ENCODE measurements at regions not wholly inside any gene's neighbourhood (a gene's known extent, or its start where the extent isn't known, plus 50 kb on each side); places are given as distances from the start of the nearest gene placed in this dataset.
"Not testable (repeated sequence)": the region's sequence is repeated elsewhere in the genome, so short reads cannot be mapped to it uniquely, and the experiment has no call there.

DNA sequence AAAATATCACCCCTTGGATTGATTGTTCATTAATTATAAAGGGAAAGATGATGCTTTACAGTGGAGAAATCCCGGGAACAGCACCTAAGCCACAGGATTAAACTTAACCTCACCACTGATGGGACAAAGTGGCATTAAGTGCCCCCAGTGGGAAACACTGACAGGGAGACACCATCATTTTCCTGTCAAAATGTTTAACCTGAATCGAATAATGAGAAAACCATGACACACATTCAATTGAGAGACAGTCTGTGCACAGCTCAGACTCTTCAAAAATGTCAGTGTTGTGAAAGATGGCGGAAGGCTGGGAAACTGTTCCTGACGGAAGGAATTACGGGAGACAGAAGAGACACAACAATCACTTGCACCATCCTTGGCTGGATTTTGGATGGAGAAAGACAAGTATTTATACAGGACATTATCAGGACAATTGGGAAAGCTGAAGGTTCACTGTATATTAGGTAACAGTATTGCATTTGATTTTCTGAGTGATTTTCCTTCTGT, 111.8 kb upstream of the ASB18 start:
- DNase-seq (ENCODE audit: low read depth), result no peak

DNA sequence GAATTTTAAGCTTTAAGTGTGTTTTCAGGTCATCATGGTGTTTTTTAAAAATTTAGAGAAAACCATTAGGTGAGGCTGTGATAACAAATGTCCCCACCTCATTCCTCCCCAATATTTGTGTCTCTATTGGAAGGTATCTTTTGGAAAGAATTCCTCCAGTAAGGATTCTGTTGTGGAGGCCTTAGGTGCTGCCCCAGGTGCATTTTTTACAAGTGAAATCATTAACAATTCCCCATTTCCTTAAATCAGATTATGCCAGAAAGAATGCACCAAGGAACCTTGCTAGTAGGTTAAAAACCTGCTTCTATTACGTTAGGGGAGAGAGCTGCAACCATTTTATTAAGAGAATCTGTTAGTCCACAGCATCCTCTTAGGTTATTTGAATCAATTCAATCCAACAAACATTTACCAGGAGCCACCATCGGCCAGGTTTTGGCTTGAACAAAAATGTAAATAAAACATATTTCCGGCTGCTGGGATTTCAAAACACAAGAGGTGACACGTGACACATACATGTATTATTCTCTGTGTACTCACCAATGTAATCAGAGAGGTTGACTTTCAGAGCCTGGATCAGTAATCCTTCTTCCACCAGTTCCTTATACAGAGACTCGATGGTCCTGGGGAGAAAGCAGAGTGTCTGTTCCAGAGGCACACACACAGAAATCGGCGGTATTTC, 112.5 kb upstream of the ASB18 start:
- DNase-seq (ENCODE audit: low read depth), result no peak

DNA sequence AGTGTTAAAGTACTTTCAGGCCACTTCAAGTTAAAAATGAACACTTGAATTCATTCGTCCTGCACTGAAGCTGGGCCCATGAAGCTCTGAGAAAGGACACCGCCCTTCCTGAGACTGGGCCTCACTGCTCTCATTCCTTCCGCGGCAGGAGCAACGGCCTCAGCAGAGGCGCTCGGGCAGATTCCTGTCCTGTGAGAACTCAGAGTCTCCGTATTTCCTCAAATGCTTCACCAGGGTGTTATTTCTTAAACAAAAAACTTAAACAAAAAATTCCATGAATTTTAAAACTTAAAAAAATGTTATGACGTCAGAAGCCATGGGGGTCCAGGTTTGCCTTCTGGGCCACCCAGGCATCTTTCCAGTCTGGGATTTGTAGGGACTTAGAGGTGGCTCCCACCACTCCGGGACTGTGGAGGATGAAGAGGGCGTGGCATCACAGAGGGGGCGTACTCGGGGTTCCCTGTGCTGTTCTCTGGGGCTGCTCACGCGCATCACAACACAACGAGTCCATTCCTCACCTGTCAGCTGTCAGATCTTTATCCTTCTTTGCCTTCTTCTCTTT, 115.9 kb upstream of the ASB18 start:
- DNase-seq (ENCODE audit: low read depth), result no peak

DNA sequence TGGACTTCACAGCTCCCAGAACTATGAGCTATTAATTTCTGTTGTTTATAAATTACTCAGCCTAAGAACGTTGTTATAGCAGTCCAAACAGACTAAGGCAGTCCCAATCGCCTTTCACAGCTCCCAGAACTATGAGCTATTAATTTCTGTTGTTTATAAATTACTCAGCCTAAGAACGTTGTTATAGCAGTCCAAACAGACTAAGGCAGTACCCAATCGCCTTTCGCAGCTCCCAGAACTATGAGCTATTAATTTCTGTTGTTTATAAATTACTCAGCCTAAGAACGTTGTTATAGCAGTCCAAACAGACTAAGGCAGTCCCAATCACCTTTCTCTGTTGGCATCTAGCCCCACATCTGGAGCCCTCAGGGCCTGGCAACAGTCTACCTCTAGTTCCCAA, 117.0 kb upstream of the ASB18 start:
- DNase-seq (ENCODE audit: low read depth), result not testable (repeated sequence)

DNA sequence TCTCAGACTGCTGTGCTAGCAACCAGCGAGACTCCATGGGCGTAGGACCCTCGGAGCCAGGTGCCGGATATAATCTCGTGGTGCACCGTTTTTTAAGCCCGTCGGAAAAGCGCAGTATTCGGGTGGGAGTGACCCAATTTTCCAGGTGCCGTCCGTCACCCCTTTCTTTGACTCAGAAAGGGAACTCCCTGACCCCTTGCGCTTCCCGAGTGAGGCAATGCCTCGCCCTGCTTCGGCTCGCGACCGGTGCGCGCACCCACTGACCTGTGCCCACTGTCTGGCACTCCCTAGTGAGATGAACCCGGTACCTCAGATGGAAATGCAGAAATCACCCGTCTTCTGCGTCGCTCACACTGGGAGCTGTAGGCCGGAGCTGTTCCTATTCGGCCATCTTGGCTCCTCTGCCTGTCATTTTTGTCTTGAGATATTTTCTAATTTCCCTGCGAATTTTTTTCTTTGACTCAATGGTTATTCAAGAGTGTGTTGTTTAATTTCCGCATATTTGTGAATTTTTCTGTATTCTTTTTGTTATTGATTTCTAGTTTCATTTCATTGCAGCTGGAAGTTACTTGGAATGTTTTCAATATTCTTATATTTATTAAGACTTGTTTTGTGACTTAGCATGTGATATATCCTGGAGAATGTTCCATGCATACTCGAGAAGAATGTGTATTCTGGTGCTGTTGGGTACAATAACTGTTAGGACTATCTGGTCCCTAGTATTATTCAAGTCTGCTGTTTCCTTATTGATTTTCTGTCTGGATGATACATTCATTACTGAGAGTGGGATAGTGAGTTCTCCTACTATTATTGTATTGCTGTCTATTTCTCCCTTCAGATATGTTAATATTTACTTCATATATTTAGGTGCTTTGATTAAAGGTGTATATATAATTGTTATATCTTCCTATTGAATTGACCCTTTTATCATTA, 125.3 kb upstream of the ASB18 start:
- not testable (repeated sequence) for DNase-seq (ENCODE audit: low read depth)

DNA sequence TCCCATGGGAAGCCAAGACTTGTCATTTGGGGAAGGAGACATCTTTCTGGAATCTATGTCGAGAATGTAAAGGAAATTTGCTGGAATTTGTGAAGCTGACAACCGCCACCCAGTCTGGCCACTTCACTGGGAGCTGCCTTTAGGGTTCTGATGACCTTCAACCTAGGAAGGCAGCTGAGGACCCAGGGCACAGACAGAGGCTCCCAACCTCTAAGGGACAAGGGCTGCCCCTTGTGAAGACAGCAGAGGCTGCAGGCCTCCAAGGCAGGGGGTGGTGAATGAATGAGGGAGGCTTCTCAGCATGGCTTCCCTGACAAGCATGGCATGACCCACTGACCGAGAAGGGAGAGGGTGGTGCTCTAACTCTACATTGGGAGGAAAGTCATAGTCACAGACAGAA, 128.9 kb upstream of the ASB18 start:
- DNase-seq (ENCODE audit: low read depth), result no peak

DNA sequence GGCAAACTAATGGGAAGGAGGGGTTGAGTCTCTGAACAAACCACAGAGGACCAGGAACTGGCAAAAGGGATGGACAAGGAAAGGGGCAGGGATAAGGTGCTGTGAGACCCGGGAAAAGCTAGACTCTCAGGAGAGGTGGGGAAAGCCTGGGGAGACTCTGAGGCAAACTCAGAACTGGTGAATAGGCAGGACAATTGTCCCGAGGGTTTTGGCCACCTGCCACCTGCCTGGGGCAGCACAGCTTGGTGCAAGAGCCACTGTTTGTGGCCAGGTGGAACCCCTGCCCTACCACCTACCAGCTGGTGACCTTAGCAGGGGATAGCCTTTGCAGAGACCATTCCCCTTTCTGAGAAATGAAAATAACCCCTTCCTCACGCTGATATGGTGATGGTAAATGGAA, 129.4 kb upstream of the ASB18 start:
- DNase-seq (ENCODE audit: low read depth), result no peak

DNA sequence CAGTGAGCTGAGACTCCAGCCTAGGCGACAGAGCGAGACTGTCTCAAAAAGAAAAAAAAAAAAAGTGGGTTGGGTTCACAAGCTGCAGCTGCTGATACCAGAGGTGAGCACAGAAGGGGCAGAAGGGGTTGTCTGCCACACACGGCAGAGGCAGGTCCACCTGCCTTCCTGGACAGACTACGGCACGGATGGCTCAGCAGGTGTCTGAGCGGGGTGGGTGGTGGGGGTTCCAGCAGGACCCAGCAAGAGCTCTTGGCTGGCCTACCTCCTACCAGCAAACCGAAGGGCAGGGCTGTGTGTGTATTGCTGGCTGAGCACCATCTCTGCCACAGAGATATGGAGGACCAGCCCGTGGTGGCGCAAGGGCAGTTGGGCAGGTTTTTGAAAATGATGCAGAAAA, 130.4 kb upstream of the ASB18 start:
- no peak for DNase-seq (ENCODE audit: low read depth)

DNA sequence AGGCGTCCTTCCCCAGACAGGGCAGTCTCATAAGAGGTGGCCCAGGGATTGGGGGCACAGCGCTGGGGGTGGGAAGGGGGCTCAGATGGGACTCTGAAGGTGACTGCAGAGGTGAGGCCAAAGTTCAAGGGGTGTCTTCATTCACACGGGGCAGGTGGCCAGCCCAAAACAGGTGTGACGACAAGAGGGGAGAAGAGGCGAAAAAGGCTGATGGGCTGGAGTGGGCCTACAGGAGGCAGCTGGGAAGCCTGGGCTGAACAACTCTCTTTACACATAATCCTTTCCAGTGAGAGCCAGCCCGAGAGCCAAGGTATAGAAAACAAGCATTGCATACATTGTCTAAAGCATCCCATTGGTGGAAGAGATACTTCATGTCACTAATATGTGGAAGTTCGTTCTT, 130.9 kb upstream of the ASB18 start:
- no peak for DNase-seq (ENCODE audit: low read depth)

DNA sequence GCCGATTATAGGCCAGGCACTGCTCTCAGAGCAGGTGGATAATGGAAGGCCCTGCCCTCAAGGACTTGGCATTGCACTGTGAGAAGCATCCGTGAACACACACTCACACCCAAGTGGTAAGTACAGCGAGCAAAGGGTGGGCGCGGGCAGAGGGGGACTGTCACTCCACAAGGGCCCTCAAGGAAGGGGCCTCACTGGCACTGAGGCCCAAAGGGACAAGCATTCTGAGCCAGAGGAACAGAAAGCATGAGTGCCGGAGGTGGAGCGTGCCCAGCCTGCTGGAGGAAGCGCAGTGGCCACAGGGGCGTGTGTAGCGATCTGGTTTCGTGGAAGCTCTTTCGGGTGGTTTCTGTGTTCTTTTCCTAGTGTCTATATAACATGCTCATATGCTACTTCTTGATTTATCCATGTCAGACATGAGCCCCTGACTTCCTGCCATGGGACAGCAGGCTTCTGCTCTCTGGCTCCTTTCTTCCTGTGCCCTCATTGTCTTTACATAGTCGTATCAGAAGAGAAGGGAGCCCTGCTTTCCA, 132.7 kb upstream of the ASB18 start:
- DNase-seq (ENCODE audit: low read depth), result no peak

DNA sequence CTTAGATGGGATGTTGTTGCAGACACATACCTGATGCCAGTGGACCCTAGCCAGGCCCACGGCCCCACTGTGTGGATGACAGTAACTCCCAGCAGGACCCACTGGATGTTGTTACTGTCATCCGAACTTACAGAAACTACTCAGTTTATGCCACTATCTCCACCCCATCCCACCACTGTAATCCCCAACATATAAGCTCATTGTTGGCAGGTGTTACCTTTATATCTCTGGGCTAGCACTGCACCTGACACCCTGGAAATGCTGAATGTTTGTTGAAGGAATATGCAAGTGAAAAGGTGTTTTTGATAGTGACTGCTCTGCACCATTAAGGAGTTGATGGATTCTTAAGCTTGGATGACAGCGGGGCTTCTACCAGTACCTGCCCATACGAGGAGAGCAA, 133.5 kb upstream of the ASB18 start:
- no peak for DNase-seq (ENCODE audit: low read depth)

DNA sequence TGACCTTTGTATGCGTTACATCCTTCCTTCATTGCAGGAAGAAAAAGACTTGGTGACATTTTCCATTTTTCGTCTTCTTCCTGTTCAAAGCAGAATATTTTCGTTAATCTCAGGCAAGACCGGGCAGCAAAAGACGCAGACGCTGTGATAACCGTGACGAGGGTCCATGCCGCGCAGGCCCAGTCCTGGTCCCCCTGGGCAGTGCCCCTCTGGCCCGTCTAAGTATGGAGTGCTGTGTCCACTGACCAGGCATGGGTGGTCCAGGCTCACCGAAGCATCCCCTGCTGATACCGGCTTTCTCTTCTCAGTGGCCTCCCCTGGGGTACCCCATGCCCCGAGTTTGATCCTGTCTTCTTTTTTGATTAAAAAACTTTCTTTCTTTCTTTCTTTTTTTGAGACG, 135.2 kb upstream of the ASB18 start:
- DNase-seq (ENCODE audit: low read depth), result no peak

DNA sequence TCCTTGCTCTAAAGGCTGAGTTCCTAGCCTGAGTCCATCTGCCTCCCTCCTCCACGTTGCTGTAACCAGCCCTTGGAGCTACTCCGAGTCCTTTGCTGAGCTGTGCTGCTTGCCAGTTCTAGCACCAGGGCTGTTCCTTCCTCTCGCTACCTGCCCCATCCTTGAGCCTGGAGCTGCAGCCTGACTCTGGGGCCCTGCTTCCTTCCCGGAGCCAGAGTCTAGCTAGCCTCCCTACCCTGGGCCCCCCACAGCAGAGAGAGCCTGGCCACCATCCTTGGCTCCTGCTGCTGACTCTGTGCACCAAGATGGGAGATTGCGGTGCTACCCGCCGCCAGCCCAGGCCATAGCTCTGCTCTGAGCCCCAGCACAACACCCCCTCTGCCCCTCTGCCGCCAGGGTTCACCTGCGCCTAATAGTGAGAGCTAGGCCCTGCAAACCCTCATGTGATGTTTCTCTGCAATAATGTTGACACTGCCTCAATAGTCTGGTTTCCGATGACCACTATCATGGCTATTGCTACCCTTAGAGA, 135.9 kb upstream of the ASB18 start:
- no peak for DNase-seq (ENCODE audit: low read depth)

DNA sequence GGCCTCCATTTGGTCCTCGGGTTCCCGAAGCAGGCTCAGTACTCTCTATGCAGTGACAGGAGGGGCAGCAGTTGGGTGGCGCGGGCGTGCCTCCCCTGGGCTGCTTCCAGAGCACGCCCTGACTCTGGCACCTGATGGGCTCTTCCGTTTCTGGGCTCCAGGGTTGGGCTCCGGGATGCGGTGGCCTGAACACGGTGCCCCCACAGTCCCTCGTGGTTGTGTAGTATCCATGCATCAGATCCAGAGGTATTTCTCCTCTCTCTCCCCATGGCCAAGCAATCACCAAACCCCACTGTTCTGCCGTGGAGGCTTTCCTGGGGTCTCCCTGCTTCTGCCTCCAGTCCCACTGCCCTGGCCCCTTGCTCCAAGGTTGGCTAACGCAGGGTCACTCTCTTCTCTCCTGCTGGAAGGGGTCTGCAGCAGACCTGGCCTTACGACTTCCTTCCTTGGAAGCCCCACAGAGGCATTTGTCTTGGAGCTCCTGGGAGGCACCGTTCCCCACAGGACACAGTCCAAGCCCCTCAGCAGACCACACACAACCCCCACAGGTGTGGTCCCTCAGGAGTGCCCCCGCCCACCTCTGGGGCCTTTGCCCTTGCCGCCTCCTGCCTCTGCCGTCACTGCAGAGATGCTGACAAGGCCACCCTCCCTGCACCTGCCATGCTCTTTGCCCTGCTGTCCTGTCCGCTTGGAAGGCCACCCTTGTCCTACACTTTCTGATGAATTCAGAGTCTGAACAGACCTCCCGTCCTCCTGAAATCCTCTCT, 136.6 kb upstream of the ASB18 start:
- DNase-seq (ENCODE audit: low read depth), result no peak

DNA sequence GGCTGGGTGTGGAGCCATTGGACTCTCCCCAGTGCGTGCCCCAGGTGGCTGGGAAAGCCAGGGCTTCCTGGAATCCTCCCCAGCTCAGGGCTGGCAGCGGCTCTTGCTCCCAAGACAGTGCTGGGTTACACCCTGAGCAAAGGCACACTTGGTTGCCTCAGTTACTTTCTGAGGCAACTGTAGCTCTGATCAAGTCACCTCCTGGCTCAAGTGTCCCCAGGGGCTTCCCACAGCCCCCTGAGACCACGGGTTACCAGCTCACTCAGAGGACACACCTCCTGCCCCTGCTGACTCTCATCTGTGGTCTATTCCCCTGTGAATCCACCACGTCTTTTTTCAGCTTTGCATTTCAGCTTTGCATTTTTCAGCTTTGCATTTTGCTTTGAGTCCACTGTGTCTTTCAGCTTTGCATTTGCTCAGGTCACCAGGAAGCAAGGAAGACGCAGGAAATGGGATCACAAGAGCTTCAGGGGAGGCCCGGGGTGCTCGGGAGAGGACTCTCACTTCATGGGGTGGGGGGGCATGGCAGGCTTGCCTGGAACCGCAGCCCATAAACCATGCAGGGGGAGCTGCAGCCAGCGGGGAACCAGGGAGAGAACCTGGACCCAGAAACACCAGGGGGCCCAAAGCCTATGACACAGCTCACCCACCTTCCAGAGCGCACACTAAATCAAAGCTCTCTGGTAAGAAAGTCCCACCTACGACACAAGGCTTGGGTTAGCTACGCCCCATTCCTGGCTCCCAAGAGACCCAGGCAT, 138.0 kb upstream of the ASB18 start:
- no peak for DNase-seq (ENCODE audit: low read depth)

DNA sequence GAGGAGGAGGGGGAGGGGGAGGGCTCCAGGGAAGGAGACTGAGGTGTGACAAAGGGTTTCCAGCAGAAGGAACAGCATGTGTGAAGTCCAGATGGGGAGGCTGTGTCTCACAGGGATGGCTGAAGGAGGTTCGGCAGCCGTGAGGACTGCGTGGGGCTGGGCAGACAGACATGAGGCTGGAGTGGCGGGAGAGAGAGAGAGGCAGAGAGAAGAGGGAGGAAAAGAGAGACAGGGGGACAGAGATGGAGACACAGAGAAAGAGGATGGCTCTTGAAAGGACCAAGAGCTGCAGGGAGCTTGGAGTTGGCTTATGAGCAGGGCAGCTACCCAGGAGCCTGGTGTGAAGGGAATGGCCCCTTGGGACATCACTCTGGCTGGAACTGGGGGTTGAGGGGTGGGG, 138.9 kb upstream of the ASB18 start:
- DNase-seq (ENCODE audit: low read depth), result no peak

DNA sequence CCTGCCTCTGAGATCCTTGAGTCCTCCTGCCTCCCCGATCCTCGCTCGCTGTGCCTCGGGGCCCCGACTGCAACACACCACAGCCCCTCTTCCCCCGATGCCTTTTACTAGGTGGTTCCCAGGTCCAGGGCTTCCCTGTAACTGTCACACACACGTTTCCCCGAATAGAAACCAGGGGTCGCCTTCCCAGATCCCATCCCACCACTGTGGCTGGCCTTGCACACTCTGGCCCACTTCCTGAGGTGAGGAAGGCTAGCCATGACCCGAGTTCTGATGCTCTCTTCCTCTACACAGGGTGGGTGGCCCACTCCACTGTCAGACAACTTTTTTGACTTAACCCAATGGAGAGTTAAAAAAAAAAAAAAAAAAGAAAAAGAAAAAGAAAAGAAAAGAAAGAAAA, 139.6 kb upstream of the ASB18 start:
- no peak for DNase-seq (ENCODE audit: low read depth)

DNA sequence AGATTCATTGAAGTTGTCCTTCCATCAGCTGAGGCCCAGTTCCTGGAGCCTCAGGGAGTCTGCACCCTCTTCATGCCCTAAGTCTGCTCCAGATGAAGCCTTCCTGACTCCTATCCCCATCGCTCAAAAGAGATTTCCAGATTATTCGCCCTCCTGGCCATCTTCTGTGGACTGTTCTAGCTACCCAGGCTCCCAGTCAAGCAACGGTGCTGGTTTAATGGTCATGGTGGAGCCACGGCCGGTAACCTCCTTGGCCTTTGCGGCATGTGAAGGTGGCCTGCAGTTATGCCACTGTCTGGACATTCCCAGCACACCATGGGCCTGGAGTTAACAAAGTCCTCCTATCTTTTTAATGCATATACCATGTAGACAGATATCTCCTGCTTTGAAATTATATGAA, 140.1 kb upstream of the ASB18 start:
- DNase-seq (ENCODE audit: low read depth), result no peak

DNA sequence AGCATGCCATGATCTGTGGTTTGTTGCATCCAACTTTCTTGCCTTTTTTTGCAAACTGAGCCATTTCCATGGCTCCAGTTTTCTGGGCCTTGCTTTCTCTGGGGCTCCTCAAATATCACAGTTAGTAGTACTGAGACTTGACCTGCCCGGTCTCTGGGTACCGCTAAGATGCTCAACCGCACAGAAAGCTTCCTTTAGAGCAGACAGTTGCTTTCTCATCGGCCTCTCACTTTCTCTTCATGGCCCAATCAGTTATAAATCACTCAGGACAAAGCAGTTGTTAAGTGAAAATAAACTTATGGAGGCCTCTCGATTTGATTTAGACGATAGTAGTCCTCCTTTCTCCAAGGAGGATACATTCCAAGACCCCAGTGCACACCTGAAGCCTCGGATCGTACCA, 141.2 kb upstream of the ASB18 start:
- no peak for DNase-seq (ENCODE audit: low read depth)

DNA sequence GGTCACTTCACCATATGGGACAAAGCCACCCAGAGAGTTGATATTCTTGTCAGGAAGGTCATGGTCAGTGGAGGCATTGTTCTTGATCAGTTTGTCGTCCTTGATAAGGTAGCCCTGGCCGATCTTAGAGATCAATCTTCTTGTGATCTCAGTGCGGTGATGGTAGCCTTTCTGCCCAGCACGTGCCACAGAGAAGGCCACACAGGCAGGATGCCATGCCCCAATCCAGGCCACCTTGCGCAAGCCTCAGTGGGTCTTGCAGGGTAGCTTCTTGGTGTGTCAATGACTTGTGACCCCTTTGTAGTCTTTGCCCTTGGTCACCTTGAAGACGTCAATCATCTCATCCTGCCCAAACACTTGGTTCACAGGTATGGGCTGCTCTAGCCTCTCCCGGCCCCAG, 143.9 kb upstream of the ASB18 start:
- DNase-seq (ENCODE audit: low read depth), result no peak

DNA sequence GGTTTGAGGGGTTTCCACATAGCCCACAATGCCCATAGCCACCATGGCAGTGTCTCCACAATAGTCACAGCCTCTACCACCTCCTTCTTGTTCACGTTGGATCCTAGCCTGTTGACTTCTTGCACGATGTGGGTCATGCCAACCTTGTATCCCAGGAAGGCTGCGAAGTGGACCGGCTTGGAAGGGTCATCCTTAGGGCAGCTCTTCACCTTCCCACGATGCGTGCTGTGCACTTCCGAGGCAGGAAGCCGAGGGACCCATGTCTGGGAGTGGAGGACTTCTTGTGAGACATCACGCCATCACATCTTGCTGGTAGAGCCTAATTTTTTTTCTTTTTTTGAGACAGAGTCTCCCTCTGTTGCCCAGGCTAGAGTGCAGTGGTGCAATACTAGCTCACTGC, 144.6 kb upstream of the ASB18 start:
- no peak for DNase-seq (ENCODE audit: low read depth)

Data from T follicular helper cell (primary cell).